HepG2 (cell line): ENCODE measurements at regions not wholly inside any gene's neighbourhood (a gene's known extent, or its start where the extent isn't known, plus 50 kb on each side); places are given as distances from the start of the nearest gene placed in this dataset.

Experiments
- ATAC-seq: fragments of 200-7000 bp; cut with Tn5 transposase; 3 replicates; pipeline ENCODE4 v1.9.1; 2020; ENCODE audit warnings: mild to moderate bottlenecking, moderate library complexity
- BruUV-seq: library from RNA; stranded (reverse); fragments of 400-500 nt; replicated peaks from 2 replicates; lab custom pipeline; 2021; lab: Mats Ljungman, UMichigan
- CTCF ChIA-PET: fragments of 300-600 bp; formaldehyde crosslinking; extraction: SDS; loops from one replicate; lab custom pipeline; 2021; ENCODE audit warnings: low total read pairs, inconsistent platforms, low intra/inter-chr PET ratio; lab: Yijun Ruan, JAX
- POLR2A ChIA-PET: fragments of 350-600 bp; sonication (Branson Sonifier 250); formaldehyde crosslinking; loops from one replicate; lab custom pipeline; 2020; ENCODE audit warnings: antibody characterized with exemption, inconsistent platforms; lab: Yijun Ruan, JAX
- DNase-seq: peaks from one replicate; pipeline ENCODE4 v3.0.0-alpha.2; 2015; ENCODE audit warnings: low spot score
- FAIRE-seq: peaks from 3 replicates; lab custom pipeline; 2011; peaks lifted over from hg19 to GRCh38; lab: Jason Lieb, UNC
- H2AFZ ChIP-seq: one replicate; pipeline ENCODE4 v1.6.1; 2011; ENCODE audit warnings: low read length, inconsistent platforms
- H3K27ac ChIP-seq: fragments of 300-600 bp; 3 replicates; pipeline ENCODE4 v1.8.0; 2011; ENCODE audit warnings: mixed run types, mild to moderate bottlenecking, mixed read lengths, low read length, inconsistent platforms; ENCODE audit not compliant: insufficient read depth; ENCODE audit errors: extremely low read length
- H3K27me3 ChIP-seq, 2 experiments: fragments of 200-600 bp in 1 of 2; 2 replicates in 1 of 2; 3 replicates in 1 of 2; pipeline versions ENCODE4 v1.6.0 to v1.8.0; 2011; ENCODE audit warnings: low read length in 2 of 2, mild to moderate bottlenecking in 2 of 2, moderate library complexity in 2 of 2, inconsistent platforms in 1 of 2; ENCODE audit not compliant: insufficient read depth in 2 of 2, control insufficient read depth in 1 of 2
- H3K36me3 ChIP-seq, 2 experiments: fragments of 200-600 bp in 1 of 2; replicated peaks in 1 of 2; 2 replicates in 1 of 2; 3 replicates in 1 of 2; pipeline versions ENCODE4 v1.5.1 to v1.8.0; 2011; ENCODE audit warnings: low read length in 2 of 2, inconsistent platforms in 1 of 2; ENCODE audit not compliant: insufficient read depth in 2 of 2, control insufficient read depth in 1 of 2
- H3K4me1 ChIP-seq: 2 replicates; pipeline ENCODE4 v1.5.1; 2012; ENCODE audit warnings: low read length, inconsistent platforms; ENCODE audit not compliant: insufficient read depth
- H3K4me2 ChIP-seq: 2 replicates; pipeline ENCODE4 v1.6.0; 2011; ENCODE audit warnings: low read depth, low read length, inconsistent platforms
- H3K4me3 ChIP-seq, 3 experiments: fragments of 200-600 bp in 1 of 3; sonication (generic), shearing (Covaris generic) in 1 of 3; replicated peaks in 1 of 3; 2 replicates each; pipeline ENCODE4 v1.5.1; 2011 to 2016; ENCODE audit warnings: low read length in 3 of 3, inconsistent platforms in 2 of 3, low read depth in 2 of 3, mild to moderate bottlenecking in 2 of 3, control low read depth in 1 of 3, mixed read lengths in 1 of 3; ENCODE audit not compliant: insufficient read depth in 1 of 3
- H3K79me2 ChIP-seq: one replicate; pipeline ENCODE4 v1.6.1; 2011; ENCODE audit warnings: low read length, inconsistent platforms; ENCODE audit not compliant: insufficient read depth
- H3K9ac ChIP-seq: 2 replicates; pipeline ENCODE4 v1.6.0; 2011; ENCODE audit warnings: mild to moderate bottlenecking, low read depth, low read length, inconsistent platforms; ENCODE audit not compliant: insufficient read depth
- H3K9me3 ChIP-seq: 2 replicates; pipeline ENCODE4 v1.5.1; 2012; ENCODE audit warnings: mild to moderate bottlenecking, low read length
- H4K20me1 ChIP-seq: 2 replicates; pipeline ENCODE4 v1.6.0; 2011; ENCODE audit warnings: inconsistent platforms, mild to moderate bottlenecking, low read length, moderate library complexity; ENCODE audit not compliant: insufficient read depth
- CAMTA2 ChIP-seq: sonication (generic); formaldehyde crosslinking; IDR thresholded peaks from 2 replicates; pipeline ENCODE4 v1.4.0; 2020; ENCODE audit warnings: mild to moderate bottlenecking, missing genetic modification reagents, borderline replicate concordance
- CBX5 ChIP-seq: sonication (generic); formaldehyde crosslinking; IDR thresholded peaks from 2 replicates; pipeline ENCODE4 v1.4.0; 2020; ENCODE audit warnings: missing genetic modification reagents, borderline replicate concordance
- FOSL1 ChIP-seq: sonication (generic); formaldehyde crosslinking; IDR thresholded peaks from 2 replicates; pipeline ENCODE4 v1.9.0; 2021; ENCODE audit warnings: missing genetic modification reagents, borderline replicate concordance
- GATAD2A ChIP-seq: IDR thresholded peaks from 2 replicates; pipeline ENCODE4 v1.6.1; 2016
- KLF11 ChIP-seq: IDR thresholded peaks from 2 replicates; pipeline ENCODE4 v1.6.1; 2016; ENCODE audit warnings: missing compliant biosample characterization
- NKX3-1 ChIP-seq: sonication (generic); formaldehyde crosslinking; IDR thresholded peaks from 2 replicates; pipeline ENCODE4 v1.5.0; 2020; ENCODE audit warnings: missing genetic modification reagents
- NPAS2 ChIP-seq: sonication (generic); formaldehyde crosslinking; IDR thresholded peaks from 2 replicates; pipeline ENCODE4 v1.8.0; 2022; ENCODE audit warnings: mild to moderate bottlenecking, missing genetic modification reagents, borderline replicate concordance
- RBM22 ChIP-seq: fragments of 200-400 bp; formaldehyde crosslinking; optimal IDR thresholded peaks from 2 replicates; pipeline ENCODE3; 2017; ENCODE audit warnings: mild to moderate bottlenecking, low read length, moderate library complexity
- REPIN1 ChIP-seq: sonication (generic); formaldehyde crosslinking; IDR thresholded peaks from 2 replicates; pipeline ENCODE4 v1.8.0; 2022; ENCODE audit warnings: missing genetic modification reagents, low read depth, mild to moderate bottlenecking, borderline replicate concordance
- TEAD2 ChIP-seq: sonication (generic); formaldehyde crosslinking; IDR thresholded peaks from 2 replicates; pipeline ENCODE4 v1.9.0; 2021; ENCODE audit warnings: missing genetic modification reagents
- ZFP41 ChIP-seq: sonication (generic); formaldehyde crosslinking; IDR thresholded peaks from 2 replicates; pipeline ENCODE4 v1.4.0; 2020; ENCODE audit warnings: mild to moderate bottlenecking, missing genetic modification reagents, borderline replicate concordance
- ZNF556 ChIP-seq: sonication (generic); formaldehyde crosslinking; IDR thresholded peaks from 2 replicates; pipeline ENCODE4 v1.4.0; 2020; ENCODE audit warnings: mild to moderate bottlenecking, missing genetic modification reagents, borderline replicate concordance
- ZSCAN20 ChIP-seq: sonication (generic); formaldehyde crosslinking; IDR thresholded peaks from 2 replicates; pipeline ENCODE4 v1.4.0; 2020; ENCODE audit warnings: missing genetic modification reagents, mild to moderate bottlenecking, borderline replicate concordance
- ZUFSP ChIP-seq: sonication (generic); formaldehyde crosslinking; IDR thresholded peaks from 2 replicates; pipeline ENCODE4 v1.9.0; 2021; ENCODE audit warnings: missing genetic modification reagents, mild to moderate bottlenecking, borderline replicate concordance
- WGBS: methylation state at CpG from one replicate; pipeline ENCODE4 v1.1.6; 2017; ENCODE audit warnings: low lambda C conversion rate; 5-methylcytosine and 5-hydroxymethylcytosine counted together
- in situ Hi-C: cut with HindIII; loops from 2 replicates; pipeline ENCODE4 v1.10.0; 2017; ENCODE audit warnings: low pct_unique_long_range_greater_than_20kb; ENCODE audit not compliant: extremely low pct_ligation_motif_present
- intact Hi-C: fragments of 100-400 bp; cut with micrococcal nuclease; formaldehyde crosslinking; loops from one replicate; pipeline ENCODE4 v1.10.0; 2022; ENCODE audit not compliant: unreplicated experiment

DNA sequence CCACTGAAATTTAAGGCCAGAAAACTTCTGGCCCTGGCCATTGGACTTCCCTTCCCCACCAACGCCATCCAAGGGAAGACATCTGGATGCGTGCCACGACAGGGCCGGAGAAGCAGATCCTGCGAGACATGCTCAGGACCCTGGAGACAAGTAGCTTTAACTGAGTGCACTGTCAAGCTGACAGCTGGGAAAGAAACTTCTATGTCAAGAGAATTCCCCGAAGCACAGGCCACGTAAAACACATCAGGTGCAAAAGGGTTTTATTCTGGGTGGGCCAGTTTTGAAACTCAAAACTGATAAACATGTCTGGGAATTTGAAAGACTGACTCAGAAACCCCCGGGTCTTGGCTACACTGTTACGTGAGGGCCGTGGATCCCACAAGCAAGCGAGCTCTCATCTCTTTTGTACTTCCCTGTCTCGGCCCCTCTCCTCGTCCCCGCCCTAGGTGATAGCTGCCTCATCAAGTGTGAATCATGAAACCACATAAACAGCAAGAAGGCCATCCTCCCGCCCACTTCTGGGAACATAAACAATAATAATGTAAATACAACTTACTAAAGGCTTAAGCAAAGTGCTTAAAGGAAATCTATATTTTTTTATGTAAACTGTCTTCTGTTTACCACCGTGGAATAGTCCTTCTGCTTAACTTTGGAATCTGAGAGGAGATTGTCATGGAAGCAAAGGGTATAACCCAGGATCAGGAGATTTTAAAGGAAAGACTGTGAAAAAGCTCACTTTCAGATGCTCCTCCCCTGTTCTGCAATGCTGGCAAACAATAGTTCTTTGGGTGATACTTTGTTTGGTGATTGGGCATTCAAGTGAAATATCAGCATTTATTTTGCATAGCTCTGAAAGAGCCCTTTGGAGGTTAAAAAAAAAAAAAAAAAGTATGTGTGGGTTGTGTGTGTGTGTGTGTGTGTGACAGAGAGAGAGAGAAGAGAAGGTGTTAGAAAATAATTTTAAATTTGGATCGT, 406.0 kb upstream of the MAF start:
- no peak overlapping the region for H3K4me2 ChIP-seq
- FAIRE-seq (no peak), DNase-seq (no peak), ATAC-seq (no peak)
- no peak overlapping the region for H3K4me3 ChIP-seq
- no peak overlapping the region for H3K27ac ChIP-seq
- no peaks in the 10 kb centered on the region for H3K36me3 ChIP-seq
- H4K20me1 ChIP-seq, result no peaks in the 10 kb centered on the region
- no peak overlapping the region for H3K9ac ChIP-seq
- intact Hi-C loops (no loop called here), in situ Hi-C loops (no loop called here)
- TF ChIP-seq TEAD2 (CRISPR knock-in tag) (no peak), NKX3-1 (CRISPR knock-in tag) (no peak), ZFP41 (no peak)
- H3K9me3 ChIP-seq, result no peaks in the 10 kb centered on the region; the same call in 1 of the 2 replicates
- no peaks in the 10 kb centered on the region for H3K79me2 ChIP-seq
- no peaks in the 10 kb centered on the region for H3K27me3 ChIP-seq
- no peaks in the 10 kb centered on the region for H3K4me1 ChIP-seq
- no TSS peak for BruUV-seq
- no peak overlapping the region for H2AFZ ChIP-seq
- 58% methylated on average over 17 of the region's 17 CpGs for WGBS
- CTCF ChIA-PET, result no interaction called here
- POLR2A ChIA-PET, result interaction anchor here (0.7 kb wide), 1 partner anchor 44 kb away, joined by 3 read pairs; no protein-coding TSS in a partner anchor

DNA sequence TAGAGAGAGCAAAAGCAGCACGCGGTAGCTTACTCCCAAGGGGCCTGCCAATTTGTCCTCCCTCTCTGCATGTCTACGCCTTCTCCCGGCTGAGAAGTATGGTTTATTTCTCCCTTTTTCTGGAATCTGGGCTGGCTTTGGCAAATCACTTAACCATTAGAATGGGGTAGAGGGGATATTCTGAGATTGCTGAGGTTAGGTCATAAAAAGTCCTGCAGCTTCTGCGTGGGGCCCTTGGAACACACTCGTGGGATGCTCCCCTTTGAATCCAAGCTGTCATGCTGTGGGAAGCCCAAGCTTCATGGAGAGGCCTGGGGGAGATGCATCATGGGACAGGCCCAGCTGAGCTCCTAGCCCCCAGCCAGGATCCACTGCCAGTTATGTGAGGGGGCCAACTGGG, 403.6 kb upstream of the MAF start:
- BruUV-seq, result no TSS peak
- H3K9me3 ChIP-seq, result no peaks in the 10 kb centered on the region
- H3K4me1 ChIP-seq, result no peaks in the 10 kb centered on the region
- no peak overlapping the region for H3K4me3 ChIP-seq
- no peak overlapping the region for H2AFZ ChIP-seq
- CTCF ChIA-PET, result no interaction called here
- 69% methylated on average over 6 of the region's 6 CpGs for WGBS
- H4K20me1 ChIP-seq, result no peaks in the 10 kb centered on the region
- no peak overlapping the region for H3K4me2 ChIP-seq
- ATAC-seq (no peak), DNase-seq (no peak), FAIRE-seq (no peak)
- no peaks in the 10 kb centered on the region for H3K36me3 ChIP-seq
- no peak for TF ChIP-seq RBM22
- TF ChIP-seq REPIN1 (CRISPR knock-in tag), result no peak
- TF ChIP-seq CAMTA2 (CRISPR knock-in tag), result no peak
- TF ChIP-seq GATAD2A (CRISPR knock-in tag), result no peak
- TF ChIP-seq NPAS2, result no peak
- TF ChIP-seq KLF11, result no peak
- no peak for TF ChIP-seq ZSCAN20 (CRISPR knock-in tag)
- no peak for TF ChIP-seq ZUFSP (CRISPR knock-in tag)
- no peak for TF ChIP-seq CBX5
- no peak for TF ChIP-seq ZNF556 (CRISPR knock-in tag)
- TF ChIP-seq FOSL1, result no peak
- POLR2A ChIA-PET, result no interaction called here
- no peaks in the 10 kb centered on the region for H3K27me3 ChIP-seq
- no peak overlapping the region for H3K27ac ChIP-seq
- H3K79me2 ChIP-seq, result no peaks in the 10 kb centered on the region
- no peak overlapping the region for H3K9ac ChIP-seq
- intact Hi-C loops (no loop called here), in situ Hi-C loops (no loop called here)
